H9 (cell line): ENCODE measurements at regions not wholly inside any gene's neighbourhood (a gene's known extent, or its start where the extent isn't known, plus 50 kb on each side); places are given as distances from the start of the nearest gene placed in this dataset.

Experiments used
- DNase-seq: peaks from one replicate; pipeline ENCODE4 v3.0.0-alpha.2; 2017
- H2AFZ ChIP-seq: one replicate; pipeline ENCODE4 v1.6.1; 2013; ENCODE audit warnings: mild to moderate bottlenecking, low read length, control low read depth, moderate library complexity
- H2AK5ac ChIP-seq: 2 replicates; pipeline ENCODE4 v1.6.1; 2013; ENCODE audit warnings: low read length, control low read depth, mixed read lengths; ENCODE audit not compliant: insufficient read length
- H2BK120ac ChIP-seq: one replicate; pipeline ENCODE4 v1.6.1; 2013; ENCODE audit warnings: low read depth, mild to moderate bottlenecking, low read length, control low read depth, inconsistent platforms; ENCODE audit not compliant: poor library complexity, severe bottlenecking
- H2BK12ac ChIP-seq: 2 replicates; pipeline ENCODE4 v1.6.1; 2013; ENCODE audit warnings: low read length, control low read depth, mixed read lengths, low read depth; ENCODE audit not compliant: insufficient read length
- H2BK15ac ChIP-seq: 2 replicates; pipeline ENCODE4 v1.6.1; 2013; ENCODE audit warnings: low read depth, low read length, control low read depth
- H2BK20ac ChIP-seq: one replicate; pipeline ENCODE4 v1.6.1; 2013; ENCODE audit warnings: low read depth, mild to moderate bottlenecking, low read length, control low read depth, inconsistent platforms; ENCODE audit not compliant: poor library complexity, severe bottlenecking
- H2BK5ac ChIP-seq: 2 replicates; pipeline ENCODE4 v1.6.1; 2013; ENCODE audit warnings: low read length, control low read depth, mixed read lengths; ENCODE audit not compliant: insufficient read length
- H3K14ac ChIP-seq: 2 replicates; pipeline ENCODE4 v1.6.1; 2013; ENCODE audit warnings: low read length, control low read depth; ENCODE audit not compliant: insufficient read depth
- H3K18ac ChIP-seq: 2 replicates; pipeline ENCODE4 v1.6.1; 2013; ENCODE audit warnings: low read depth, mild to moderate bottlenecking, mixed read lengths, low read length, control low read depth; ENCODE audit not compliant: insufficient read length
- H3K23ac ChIP-seq: 2 replicates; pipeline ENCODE4 v1.6.1; 2013; ENCODE audit warnings: low read length, control low read depth, mixed read lengths, low read depth; ENCODE audit not compliant: insufficient read length
- H3K23me2 ChIP-seq: 2 replicates; pipeline ENCODE4 v1.6.1; 2013; ENCODE audit warnings: low read depth, mild to moderate bottlenecking, mixed read lengths, low read length, control low read depth; ENCODE audit not compliant: insufficient read length, poor library complexity, severe bottlenecking
- H3K27ac ChIP-seq: 2 replicates; pipeline ENCODE4 v1.5.1; 2013; ENCODE audit warnings: low read length, control low read depth, mixed read lengths, low read depth; ENCODE audit not compliant: insufficient read length
- H3K27me3 ChIP-seq: 2 replicates; pipeline ENCODE4 v1.6.1; 2013; ENCODE audit warnings: low read length, control low read depth, inconsistent platforms; ENCODE audit not compliant: insufficient read depth
- H3K4ac ChIP-seq: 2 replicates; pipeline ENCODE4 v1.6.1; 2013; ENCODE audit warnings: low read depth, mild to moderate bottlenecking, control low read depth, inconsistent platforms, low read length, moderate library complexity
- H3K4me1 ChIP-seq: 2 replicates; pipeline ENCODE4 v1.6.1; 2013; ENCODE audit warnings: low read length, control low read depth, inconsistent platforms; ENCODE audit not compliant: insufficient read depth
- H3K4me2 ChIP-seq: 2 replicates; pipeline ENCODE4 v1.6.1; 2013; ENCODE audit warnings: low read length, control low read depth, mixed read lengths; ENCODE audit not compliant: insufficient read length, insufficient read depth
- H3K56ac ChIP-seq: 2 replicates; pipeline ENCODE4 v1.6.1; 2013; ENCODE audit warnings: low read depth, mild to moderate bottlenecking, mixed read lengths, low read length, control low read depth; ENCODE audit not compliant: insufficient read length
- H3K79me1 ChIP-seq: 2 replicates; pipeline ENCODE4 v1.6.1; 2013; ENCODE audit warnings: low read depth, mild to moderate bottlenecking, moderate library complexity, low read length, control low read depth, inconsistent platforms; ENCODE audit not compliant: insufficient read depth, poor library complexity, severe bottlenecking
- H3K79me2 ChIP-seq: 2 replicates; pipeline ENCODE4 v1.6.1; 2013; ENCODE audit warnings: low read length, control low read depth, inconsistent platforms; ENCODE audit not compliant: insufficient read depth
- H3K9ac ChIP-seq: 2 replicates; pipeline ENCODE4 v1.6.1; 2013; ENCODE audit warnings: low read length, control low read depth, mixed read lengths; ENCODE audit not compliant: insufficient read length; ENCODE audit errors: extremely low read depth
- H3K9me3 ChIP-seq: one replicate; pipeline ENCODE4 v1.6.1; 2013; ENCODE audit warnings: low read depth, low read length, inconsistent platforms; ENCODE audit not compliant: control insufficient read depth
- H3T11ph ChIP-seq: one replicate; pipeline ENCODE4 v1.6.1; 2013; ENCODE audit warnings: mild to moderate bottlenecking, low read length, control low read depth, inconsistent platforms
- H4K20me1 ChIP-seq: one replicate; pipeline ENCODE4 v1.6.1; 2013; ENCODE audit not compliant: control insufficient read depth, insufficient read length, insufficient read depth
- H4K5ac ChIP-seq: 2 replicates; pipeline ENCODE4 v1.6.1; 2013; ENCODE audit warnings: low read depth, mild to moderate bottlenecking, mixed read lengths, low read length, control low read depth; ENCODE audit not compliant: insufficient read length
- H4K8ac ChIP-seq: replicated peaks from 2 replicates; pipeline ENCODE4 v1.6.1; 2013; ENCODE audit warnings: low read length, control low read depth, mixed read lengths, low read depth; ENCODE audit not compliant: insufficient read length
- H4K91ac ChIP-seq: 2 replicates; pipeline ENCODE4 v1.6.1; 2013; ENCODE audit warnings: low read depth, mild to moderate bottlenecking, moderate library complexity, mixed read lengths, low read length, control low read depth; ENCODE audit not compliant: insufficient read length
- H3K27ac Mint-ChIP-seq, 3 experiments: 2 replicates in 2 of 3; 3 replicates in 1 of 3; pipeline ENCODE4 v1.8.0; 2020 to 2021; ENCODE audit warnings: mixed read lengths in 3 of 3, mild to moderate bottlenecking in 1 of 3, moderate library complexity in 1 of 3
- H3K27me3 Mint-ChIP-seq: 2 replicates; pipeline ENCODE4 v1.8.0; 2021; ENCODE audit warnings: low read depth, mild to moderate bottlenecking, moderate library complexity, mixed read lengths
- H3K36me3 Mint-ChIP-seq, 3 experiments: 2 replicates in 2 of 3; 3 replicates in 1 of 3; pipeline ENCODE4 v1.8.0; 2020 to 2021; ENCODE audit warnings: low read depth in 3 of 3, mixed read lengths in 3 of 3; ENCODE audit not compliant: insufficient read depth in 1 of 3
- H3K4me1 Mint-ChIP-seq, 2 experiments: 2 replicates each; pipeline ENCODE4 v1.8.0; 2020; ENCODE audit warnings: mixed read lengths in 2 of 2
- H3K4me3 Mint-ChIP-seq, 2 experiments: 2 replicates in 1 of 2; 3 replicates in 1 of 2; pipeline ENCODE4 v1.8.0; 2020 to 2021; ENCODE audit warnings: mild to moderate bottlenecking in 2 of 2, mixed read lengths in 2 of 2, moderate library complexity in 1 of 2
- H3K9me3 Mint-ChIP-seq, 2 experiments: 2 replicates in 1 of 2; 3 replicates in 1 of 2; pipeline ENCODE4 v1.8.0; 2020; ENCODE audit warnings: mild to moderate bottlenecking in 2 of 2, mixed read lengths in 2 of 2, moderate library complexity in 1 of 2
- WGBS: extraction: QIAGEN DNeasy Blood & Tissue Kit; methylation state at CpG from one replicate; pipeline ENCODE4 v1.1.7; 2013; ENCODE audit warnings: missing lambda C conversion rate, low lambda C conversion rate, mixed read lengths; ENCODE audit not compliant: insufficient read length; ENCODE audit errors: extremely low coverage; 5-methylcytosine and 5-hydroxymethylcytosine counted together
- TF ChIP-seq, protein P1 (sequence below): fragments of 200-600 bp; sonication (generic); conservative IDR thresholded peaks from 3 replicates; pipeline ENCODE4 v1.8.0; 2021; ENCODE audit warnings: antibody characterized with exemption, mild to moderate bottlenecking

- no CpG with 5 or more reads among the region's 3 CpGs for WGBS
Measured at GRCh38 chr5:159814222-159814621, 102.1 kb upstream of the ADRA1B start.

More at GRCh38 chr5:159814222-159814621, 102.1 kb upstream of the ADRA1B start:
- Histone ChIP-seq H4K91ac (no peak overlapping the region), H3K27me3 (no peaks in the 10 kb centered on the region), H3K4me1 (no peaks in the 10 kb centered on the region; the same call in 1 of the 2 replicates), H3K18ac (no peak overlapping the region), H3K79me1 (no peaks in the 10 kb centered on the region), H2AK5ac (no peak overlapping the region), H2AFZ (no peak overlapping the region), H2BK20ac (no peak overlapping the region), H3K23ac (no peak overlapping the region), H2BK15ac (no peak overlapping the region), H4K8ac (no peak overlapping the region), H3K4me2 (no peak overlapping the region), H2BK120ac (no peak overlapping the region), H4K5ac (no peak overlapping the region), H3K4ac (no peak overlapping the region), H2BK5ac (no peak overlapping the region), H2BK12ac (no peak overlapping the region), H3T11ph (no peak overlapping the region), H3K9me3 (no peaks in the 10 kb centered on the region), H3K23me2 (no peaks in the 10 kb centered on the region), H3K14ac (no peak overlapping the region), H3K9ac (no peak overlapping the region), H4K20me1 (no peaks in the 10 kb centered on the region), H3K27ac (no peak overlapping the region), H3K56ac (no peak overlapping the region), H3K79me2 (no peaks in the 10 kb centered on the region)
- Mint-ChIP-seq H3K27ac (no peak overlapping the region), H3K9me3 (peaks cover 0 to 2% of the 10 kb centered on the region in 2 experiments; a peak in 1 of 5 replicates), H3K4me1 (peaks cover 5 to 8% of the 10 kb centered on the region in 2 experiments), H3K4me3 (no peak overlapping the region), H3K27me3 (no peaks in the 10 kb centered on the region), H3K36me3 (no peaks in the 10 kb centered on the region)
- TF ChIP-seq, protein P1, sequence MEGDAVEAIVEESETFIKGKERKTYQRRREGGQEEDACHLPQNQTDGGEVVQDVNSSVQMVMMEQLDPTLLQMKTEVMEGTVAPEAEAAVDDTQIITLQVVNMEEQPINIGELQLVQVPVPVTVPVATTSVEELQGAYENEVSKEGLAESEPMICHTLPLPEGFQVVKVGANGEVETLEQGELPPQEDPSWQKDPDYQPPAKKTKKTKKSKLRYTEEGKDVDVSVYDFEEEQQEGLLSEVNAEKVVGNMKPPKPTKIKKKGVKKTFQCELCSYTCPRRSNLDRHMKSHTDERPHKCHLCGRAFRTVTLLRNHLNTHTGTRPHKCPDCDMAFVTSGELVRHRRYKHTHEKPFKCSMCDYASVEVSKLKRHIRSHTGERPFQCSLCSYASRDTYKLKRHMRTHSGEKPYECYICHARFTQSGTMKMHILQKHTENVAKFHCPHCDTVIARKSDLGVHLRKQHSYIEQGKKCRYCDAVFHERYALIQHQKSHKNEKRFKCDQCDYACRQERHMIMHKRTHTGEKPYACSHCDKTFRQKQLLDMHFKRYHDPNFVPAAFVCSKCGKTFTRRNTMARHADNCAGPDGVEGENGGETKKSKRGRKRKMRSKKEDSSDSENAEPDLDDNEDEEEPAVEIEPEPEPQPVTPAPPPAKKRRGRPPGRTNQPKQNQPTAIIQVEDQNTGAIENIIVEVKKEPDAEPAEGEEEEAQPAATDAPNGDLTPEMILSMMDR, result no peak
- DNase-seq, result no peak
